OCI-LY1 (cell line): ENCODE measurements at regions not wholly inside any gene's neighbourhood (a gene's known extent, or its start where the extent isn't known, plus 50 kb on each side); places are given as distances from the start of the nearest gene placed in this dataset.

ENCODE experiments used
- H2AFZ ChIP-seq: fragments of 200-600 bp; sonication (generic), shearing (Covaris generic); 2 replicates; pipeline ENCODE4 v1.6.0; 2014; ENCODE audit warnings: antibody characterized with exemption, mild to moderate bottlenecking, low read length
- H3F3A ChIP-seq: fragments of 200-600 bp; sonication (generic), shearing (Covaris generic); 2 replicates; pipeline ENCODE4 v1.6.0; 2014; ENCODE audit warnings: mild to moderate bottlenecking, antibody characterized with exemption, low read length, moderate library complexity; ENCODE audit not compliant: insufficient read depth
- H3K27ac ChIP-seq: fragments of 200-600 bp; sonication (generic); 2 replicates; pipeline ENCODE4 v1.5.1; 2014; ENCODE audit warnings: low read length, mixed run types, mild to moderate bottlenecking, low read depth; ENCODE audit not compliant: poor library complexity, severe bottlenecking
- H3K27me3 ChIP-seq: fragments of 200-600 bp; sonication (generic); 2 replicates; pipeline ENCODE4 v1.6.0; 2014; ENCODE audit warnings: antibody characterized with exemption, mild to moderate bottlenecking, low read length, moderate library complexity; ENCODE audit not compliant: insufficient read depth
- H3K36me3 ChIP-seq: fragments of 200-600 bp; sonication (generic); 2 replicates; pipeline ENCODE4 v1.6.1; 2014; ENCODE audit warnings: mild to moderate bottlenecking, antibody characterized with exemption, low read length, moderate library complexity, mixed read lengths; ENCODE audit not compliant: insufficient read depth
- H3K4me1 ChIP-seq: fragments of 200-600 bp; sonication (generic); 2 replicates; pipeline ENCODE4 v1.5.1; 2014; ENCODE audit warnings: mild to moderate bottlenecking, low read length, moderate library complexity; ENCODE audit not compliant: insufficient read depth, severe bottlenecking
- H3K4me2 ChIP-seq: fragments of 200-600 bp; sonication (generic), shearing (Covaris generic); 2 replicates; pipeline ENCODE4 v1.6.1; 2014; ENCODE audit warnings: low read length
- H3K4me3 ChIP-seq: fragments of 200-600 bp; sonication (generic); 2 replicates; pipeline ENCODE4 v1.5.1; 2014; ENCODE audit warnings: low read length, low read depth, mild to moderate bottlenecking, mixed read lengths; ENCODE audit not compliant: poor library complexity, severe bottlenecking
- H3K79me2 ChIP-seq: fragments of 200-600 bp; shearing (Covaris generic); 2 replicates; pipeline ENCODE4 v1.6.1; 2016; ENCODE audit warnings: mixed run types, low read length, mixed read lengths; ENCODE audit not compliant: insufficient read depth
- H3K9ac ChIP-seq: fragments of 200-600 bp; sonication (generic), shearing (Covaris generic); 2 replicates; pipeline ENCODE4 v1.6.1; 2014; ENCODE audit warnings: mild to moderate bottlenecking, low read length, mixed read lengths
- H3K9me2 ChIP-seq: fragments of 200-600 bp; sonication (generic), shearing (Covaris generic); 2 replicates; pipeline ENCODE4 v1.6.1; 2014; ENCODE audit warnings: low read depth, mild to moderate bottlenecking, low read length, mixed read lengths
- H3K9me3 ChIP-seq: fragments of 200-600 bp; shearing (Covaris generic); 2 replicates; pipeline ENCODE4 v1.6.1; 2014; ENCODE audit warnings: low read length, mixed read lengths
- H4K20me1 ChIP-seq: fragments of 200-600 bp; sonication (generic), shearing (Covaris generic); 2 replicates; pipeline ENCODE4 v1.6.0; 2016; ENCODE audit warnings: mild to moderate bottlenecking, low read length; ENCODE audit not compliant: insufficient read depth
- CTCF ChIP-seq: fragments of 200-600 bp; sonication (generic), shearing (Covaris generic); IDR thresholded peaks from 2 replicates; pipeline ENCODE4 v1.5.1; 2017; ENCODE audit warnings: mild to moderate bottlenecking, antibody characterized with exemption, low read length, moderate library complexity, mixed read lengths
- EZH2 ChIP-seq: fragments of 200-600 bp; sonication (generic), shearing (Covaris generic); IDR thresholded peaks from 2 replicates; pipeline ENCODE4 v1.8.0; 2017; ENCODE audit warnings: borderline replicate concordance, mixed run types, mild to moderate bottlenecking, antibody characterized with exemption, low read length, moderate library complexity, mixed read lengths

- Histone ChIP-seq H3K27me3 (no peaks in the 10 kb centered on the region), H3K4me3 (no peak overlapping the region), H4K20me1 (no peaks in the 10 kb centered on the region), H3K36me3 (no peaks in the 10 kb centered on the region), H3K9me2 (no peaks in the 10 kb centered on the region), H2AFZ (no peak overlapping the region), H3K27ac (no peak overlapping the region), H3F3A (no peaks in the 10 kb centered on the region), H3K9ac (no peak overlapping the region), H3K9me3 (no peaks in the 10 kb centered on the region), H3K79me2 (no peaks in the 10 kb centered on the region), H3K4me2 (no peak overlapping the region), H3K4me1 (no peaks in the 10 kb centered on the region)
- TF ChIP-seq EZH2, result no peak
Measured at GRCh38 chr13:54573186-54573585, 1544.6 kb downstream of the OLFM4 start.

DNA sequence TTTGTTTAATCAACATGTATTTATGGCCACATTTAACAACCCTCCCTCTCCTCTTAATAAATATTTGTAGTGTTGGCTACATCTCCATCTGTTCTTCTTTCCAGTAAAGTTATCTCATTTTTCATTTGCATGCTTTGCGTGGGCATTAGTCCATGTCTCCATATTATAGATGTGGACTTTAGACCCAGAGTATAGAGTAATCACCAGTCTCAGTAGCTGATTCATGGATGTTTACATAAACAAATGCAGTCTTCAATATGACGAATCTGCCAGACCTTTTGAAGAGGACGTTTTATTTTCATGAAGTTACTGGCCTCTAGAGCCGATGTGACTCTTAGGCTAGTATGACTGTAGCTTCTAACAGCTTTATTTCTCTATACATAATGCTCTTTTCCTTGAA is 1546.2 kb downstream of the OLFM4 start:
- Histone ChIP-seq H3K9ac (no peak overlapping the region), H3K9me2 (no peaks in the 10 kb centered on the region), H2AFZ (no peak overlapping the region), H3K9me3 (no peaks in the 10 kb centered on the region), H3K36me3 (no peaks in the 10 kb centered on the region), H3K27me3 (no peaks in the 10 kb centered on the region), H4K20me1 (no peaks in the 10 kb centered on the region), H3K4me3 (no peak overlapping the region), H3K79me2 (no peaks in the 10 kb centered on the region), H3K4me1 (no peaks in the 10 kb centered on the region), H3K4me2 (no peak overlapping the region), H3K27ac (no peak overlapping the region), H3F3A (no peaks in the 10 kb centered on the region)
- TF ChIP-seq EZH2, result no peak
- no peak for TF ChIP-seq CTCF

DNA sequence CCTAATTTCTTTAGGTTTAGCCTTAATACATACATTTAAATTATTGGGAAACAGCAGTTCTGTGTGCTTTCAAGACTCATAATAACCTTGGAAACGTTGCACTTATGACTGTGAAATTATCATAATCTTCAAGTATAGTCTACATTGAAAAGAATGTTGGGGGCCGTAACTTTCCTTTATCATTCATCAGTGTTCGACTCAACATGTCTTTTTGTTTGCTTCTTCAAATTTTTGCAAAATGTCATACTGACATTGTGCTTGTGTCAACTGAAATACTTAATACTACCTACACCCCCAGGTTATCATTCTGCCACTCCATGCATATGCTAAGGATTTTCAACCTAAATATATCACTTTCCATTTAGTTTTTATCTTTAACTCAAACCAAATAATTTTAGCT is 1562.9 kb downstream of the OLFM4 start:
- Histone ChIP-seq H3K4me1 (no peaks in the 10 kb centered on the region), H3K4me2 (no peak overlapping the region), H3K4me3 (no peak overlapping the region), H3K36me3 (no peaks in the 10 kb centered on the region), H2AFZ (no peak overlapping the region), H3K9me3 (no peaks in the 10 kb centered on the region), H3K79me2 (no peaks in the 10 kb centered on the region), H3K27me3 (no peaks in the 10 kb centered on the region), H3K9me2 (no peaks in the 10 kb centered on the region), H3K9ac (no peak overlapping the region), H3F3A (no peaks in the 10 kb centered on the region), H4K20me1 (no peaks in the 10 kb centered on the region), H3K27ac (no peak overlapping the region)
- TF ChIP-seq EZH2 (no peak), CTCF (no peak)

DNA sequence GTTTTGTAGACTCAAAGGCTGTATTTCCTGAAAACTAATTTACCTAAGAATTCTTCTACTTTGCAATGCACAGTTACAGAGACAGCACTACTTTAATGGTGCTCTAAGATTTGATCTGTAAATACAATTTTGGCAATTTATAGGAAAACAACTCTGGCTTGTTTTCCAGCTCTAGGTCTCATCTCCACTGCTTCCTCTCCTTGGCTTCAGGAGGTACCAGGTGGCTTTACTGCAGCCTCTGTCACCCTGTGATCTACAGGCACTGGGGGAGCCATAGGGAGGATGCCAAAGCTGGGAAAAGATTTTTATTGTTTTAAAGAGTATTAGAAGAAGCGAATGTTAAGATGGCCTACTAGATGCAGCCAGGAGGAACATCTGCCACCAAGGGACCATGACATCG is 1563.6 kb downstream of the OLFM4 start:
- Histone ChIP-seq H3K79me2 (no peaks in the 10 kb centered on the region), H3K9me3 (no peaks in the 10 kb centered on the region), H3K27ac (no peak overlapping the region), H2AFZ (no peak overlapping the region), H3K27me3 (no peaks in the 10 kb centered on the region), H3K36me3 (no peaks in the 10 kb centered on the region), H3K9ac (no peak overlapping the region), H3K4me3 (no peak overlapping the region), H3F3A (no peaks in the 10 kb centered on the region), H3K4me2 (no peak overlapping the region), H3K4me1 (no peaks in the 10 kb centered on the region), H4K20me1 (no peaks in the 10 kb centered on the region), H3K9me2 (no peaks in the 10 kb centered on the region)
- TF ChIP-seq CTCF (no peak), EZH2 (no peak)
